DND-41 (cell line): ENCODE measurements at regions not wholly inside any gene's neighbourhood (a gene's known extent, or its start where the extent isn't known, plus 50 kb on each side); places are given as distances from the start of the nearest gene placed in this dataset.

ENCODE experiments used
- ATAC-seq: fragments of 200-7000 bp; cut with Tn5 transposase; 3 replicates; pipeline ENCODE4 v1.9.1; 2021; ENCODE audit warnings: low read depth; ENCODE audit not compliant: insufficient read depth
- DNase-seq: peaks from one replicate; pipeline ENCODE4 v3.0.0-alpha.2; 2020
- H2AFZ ChIP-seq: 2 replicates; pipeline ENCODE4 v1.6.0; 2012; ENCODE audit warnings: low read depth, low read length
- H3K27ac ChIP-seq: 2 replicates; pipeline ENCODE4 v1.5.1; 2012; ENCODE audit warnings: low read length, inconsistent platforms
- H3K27me3 ChIP-seq: fragments of 200-600 bp; sonication (generic); 2 replicates; pipeline ENCODE4 v1.6.0; 2012; ENCODE audit warnings: low read length, mild to moderate bottlenecking, inconsistent platforms; ENCODE audit not compliant: insufficient read depth, poor library complexity
- H3K36me3 ChIP-seq: 2 replicates; pipeline ENCODE4 v1.5.1; 2012; ENCODE audit warnings: low read length, inconsistent platforms; ENCODE audit not compliant: insufficient read depth
- H3K4me1 ChIP-seq: 2 replicates; pipeline ENCODE4 v1.5.1; 2012; ENCODE audit warnings: mild to moderate bottlenecking, low read length; ENCODE audit not compliant: insufficient read depth
- H3K4me2 ChIP-seq: 2 replicates; pipeline ENCODE4 v1.6.0; 2012; ENCODE audit warnings: mild to moderate bottlenecking, moderate library complexity, low read length, inconsistent platforms; ENCODE audit not compliant: insufficient read depth
- H3K4me3 ChIP-seq, 2 experiments: fragments of 200-600 bp in 1 of 2; shearing (Covaris generic) in 1 of 2; 2 replicates each; pipeline ENCODE4 v1.5.1; 2012 to 2016; ENCODE audit warnings: inconsistent platforms in 2 of 2, low read length in 2 of 2, mild to moderate bottlenecking in 2 of 2, low read depth in 1 of 2, moderate library complexity in 1 of 2
- H3K79me2 ChIP-seq: 2 replicates; pipeline ENCODE4 v1.6.0; 2012; ENCODE audit warnings: low read length, inconsistent platforms; ENCODE audit not compliant: insufficient read depth
- H3K9ac ChIP-seq: 2 replicates; pipeline ENCODE4 v1.6.0; 2012; ENCODE audit warnings: low read depth, mild to moderate bottlenecking, inconsistent platforms, low read length, moderate library complexity
- H3K9me3 ChIP-seq: 2 replicates; pipeline ENCODE4 v1.5.1; 2012; ENCODE audit warnings: low read length, moderate library complexity, mild to moderate bottlenecking, inconsistent platforms; ENCODE audit not compliant: insufficient read depth, severe bottlenecking
- H4K20me1 ChIP-seq: 2 replicates; pipeline ENCODE4 v1.6.0; 2012; ENCODE audit warnings: low read length; ENCODE audit not compliant: insufficient read depth
- CTCF ChIP-seq: IDR thresholded peaks from 2 replicates; pipeline ENCODE4 v1.5.1; 2012; ENCODE audit warnings: borderline replicate concordance, low read length, moderate library complexity, mild to moderate bottlenecking; ENCODE audit not compliant: poor library complexity, severe bottlenecking; ENCODE audit errors: extremely low read depth
- EZH2 ChIP-seq: IDR thresholded peaks from 3 replicates; pipeline ENCODE4 v1.6.1; 2012; ENCODE audit warnings: borderline replicate concordance, low read depth, mild to moderate bottlenecking, moderate library complexity, low read length, inconsistent platforms; ENCODE audit not compliant: severe bottlenecking

GRCh38 chr3:159925248-159925647, 63.4 kb upstream of the IL12A start:
- no peaks in the 10 kb centered on the region for H3K79me2 ChIP-seq
- no peaks in the 10 kb centered on the region for H3K36me3 ChIP-seq
- no peak for ATAC-seq
- H4K20me1 ChIP-seq: no peaks in the 10 kb centered on the region
- H3K4me3 ChIP-seq: no peak overlapping the region
- no peak for DNase-seq
- TF ChIP-seq EZH2: no peak
- TF ChIP-seq CTCF: no peak
- H3K9ac ChIP-seq: no peak overlapping the region
- no peak overlapping the region for H3K4me2 ChIP-seq
- H3K9me3 ChIP-seq: no peaks in the 10 kb centered on the region
- no peak overlapping the region for H2AFZ ChIP-seq
- H3K27me3 ChIP-seq: no peaks in the 10 kb centered on the region
- H3K4me1 ChIP-seq: peaks cover 4% of the 10 kb centered on the region; the same call in 1 of the 2 replicates
- no peak overlapping the region for H3K27ac ChIP-seq

- Histone ChIP-seq H2AFZ (no peak overlapping the region), H3K4me2 (no peak overlapping the region), H3K36me3 (no peaks in the 10 kb centered on the region), H3K9ac (no peak overlapping the region), H3K4me1 (peaks cover 4% of the 10 kb centered on the region; the same call in 1 of the 2 replicates), H3K27ac (no peak overlapping the region), H3K27me3 (no peaks in the 10 kb centered on the region), H4K20me1 (no peaks in the 10 kb centered on the region), H3K79me2 (no peaks in the 10 kb centered on the region), H3K4me3 (no peak overlapping the region), H3K9me3 (no peaks in the 10 kb centered on the region)
- DNase-seq: no peak
- no peak for TF ChIP-seq EZH2
- ATAC-seq: no peak
These were observed 62.1 kb upstream of the IL12A start for GRCh38 chr3:159926573-159926972.

GRCh38 chr3:159928071-159928491, 60.6 kb upstream of the IL12A start:
- H3K27ac ChIP-seq: no peak overlapping the region

GRCh38 chr3:159928666-159929065, 60.0 kb upstream of the IL12A start:
- no peak overlapping the region for H3K9ac ChIP-seq
- H3K27ac ChIP-seq: no peak overlapping the region

More at GRCh38 chr3:159928071-159928491, 60.6 kb upstream of the IL12A start:
- Histone ChIP-seq H3K9ac (no peak overlapping the region), H4K20me1 (no peaks in the 10 kb centered on the region), H3K4me1 (peaks cover 4% of the 10 kb centered on the region; the same call in 1 of the 2 replicates), H3K36me3 (no peaks in the 10 kb centered on the region), H3K79me2 (no peaks in the 10 kb centered on the region), H3K27me3 (no peaks in the 10 kb centered on the region), H3K9me3 (no peaks in the 10 kb centered on the region), H3K4me2 (no peak overlapping the region), H2AFZ (no peak overlapping the region), H3K4me3 (no peak overlapping the region)
- no peak for ATAC-seq
- DNase-seq: no peak
- TF ChIP-seq EZH2: no peak
- no peak for TF ChIP-seq CTCF

More at GRCh38 chr3:159928666-159929065, 60.0 kb upstream of the IL12A start:
- Histone ChIP-seq H4K20me1 (no peaks in the 10 kb centered on the region), H3K36me3 (no peaks in the 10 kb centered on the region), H3K27me3 (no peaks in the 10 kb centered on the region), H3K4me1 (peaks cover 4% of the 10 kb centered on the region; the same call in 1 of the 2 replicates), H2AFZ (no peak overlapping the region), H3K4me3 (no peak overlapping the region), H3K4me2 (no peak overlapping the region), H3K79me2 (no peaks in the 10 kb centered on the region), H3K9me3 (no peaks in the 10 kb centered on the region)
- DNase-seq (no peak), ATAC-seq (no peak)
- TF ChIP-seq EZH2: no peak
- no peak for TF ChIP-seq CTCF
